Activated naive CD8-positive, alpha-beta T cell treated with anti-CD3 and anti-CD28 coated beads, Interleukin-2, amount 10 ng/mL, durations not matched to agents 7 days and 5 days (primary cell): ENCODE measurements at regions not wholly inside any gene's neighbourhood (a gene's known extent, or its start where the extent isn't known, plus 50 kb on each side); places are given as distances from the start of the nearest gene placed in this dataset.
"Not testable (repeated sequence)": the region's sequence is repeated elsewhere in the genome, so short reads cannot be mapped to it uniquely, and the experiment has no call there.

Source experiments
- ATAC-seq: fragments of 150-1000 bp; cut with Tn5 transposase; one replicate; pipeline ENCODE4 v1.10.0; 2021; ENCODE audit warnings: low read depth, moderate library complexity
- POLR2A ChIA-PET: fragments of 350-600 bp; sonication (Branson Sonifier 250); formaldehyde crosslinking; loops from one replicate; lab custom pipeline; 2021; ENCODE audit warnings: antibody characterized with exemption; lab: Charles Lee
- DNase-seq: peaks from one replicate; pipeline ENCODE4 v3.0.0; 2021
- H3K27ac Mint-ChIP-seq: one replicate; pipeline ENCODE4 v1.8.0; 2022; ENCODE audit warnings: mild to moderate bottlenecking, mixed read lengths
- H3K27me3 Mint-ChIP-seq: one replicate; pipeline ENCODE4 v1.8.0; 2022; ENCODE audit warnings: mild to moderate bottlenecking, moderate library complexity, mixed read lengths
- H3K36me3 Mint-ChIP-seq: one replicate; pipeline ENCODE4 v1.8.0; 2021; ENCODE audit warnings: mild to moderate bottlenecking, mixed read lengths
- H3K4me1 Mint-ChIP-seq: one replicate; pipeline ENCODE4 v1.8.0; 2021; ENCODE audit warnings: mixed read lengths
- H3K4me3 Mint-ChIP-seq: one replicate; pipeline ENCODE4 v1.8.0; 2022; ENCODE audit warnings: mild to moderate bottlenecking, moderate library complexity, mixed read lengths
- H3K9me3 Mint-ChIP-seq: one replicate; pipeline ENCODE4 v1.8.0; 2021; ENCODE audit warnings: mixed read lengths

DNA sequence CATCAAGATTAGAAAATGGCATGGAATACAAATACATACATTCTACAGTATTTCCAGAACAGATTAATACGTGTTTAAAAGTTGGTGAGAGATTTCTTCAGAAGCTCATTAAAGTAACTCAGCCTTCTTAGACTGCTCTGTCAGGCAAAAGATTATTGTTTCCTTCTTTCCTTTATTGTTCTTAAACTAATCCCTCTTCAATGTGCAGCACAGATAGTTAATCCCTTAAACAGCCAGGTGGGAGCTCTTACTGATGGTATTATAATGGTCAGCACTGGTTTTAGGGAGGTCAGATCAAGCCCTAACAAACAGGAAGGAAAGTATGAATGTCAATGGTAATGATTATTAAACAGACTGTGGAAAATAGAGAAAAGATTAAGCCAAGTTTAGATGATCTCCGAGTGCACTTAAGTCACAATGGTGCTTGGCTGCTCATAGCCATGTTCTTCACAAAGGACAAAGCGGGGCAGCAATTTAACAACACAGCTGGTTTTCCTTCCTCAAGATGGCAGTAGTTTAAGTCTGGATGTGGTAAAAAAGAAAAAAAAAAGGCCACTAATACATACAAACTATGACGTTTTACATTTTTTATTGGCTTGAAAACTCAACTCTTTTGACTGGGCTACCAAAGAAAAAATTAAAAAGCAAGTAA is 992.6 kb downstream of the PCDH9 start:
- no peak overlapping the region for H3K27ac Mint-ChIP-seq
- H3K4me1 Mint-ChIP-seq = no peaks in the 10 kb centered on the region
- H3K27me3 Mint-ChIP-seq = peaks cover 2% of the 10 kb centered on the region
- H3K36me3 Mint-ChIP-seq = no peaks in the 10 kb centered on the region
- ATAC-seq (no peak), DNase-seq (no peak)
- H3K4me3 Mint-ChIP-seq = no peak overlapping the region
- POLR2A ChIA-PET = no interaction called here
- H3K9me3 Mint-ChIP-seq = peaks cover 5% of the 10 kb centered on the region

DNA sequence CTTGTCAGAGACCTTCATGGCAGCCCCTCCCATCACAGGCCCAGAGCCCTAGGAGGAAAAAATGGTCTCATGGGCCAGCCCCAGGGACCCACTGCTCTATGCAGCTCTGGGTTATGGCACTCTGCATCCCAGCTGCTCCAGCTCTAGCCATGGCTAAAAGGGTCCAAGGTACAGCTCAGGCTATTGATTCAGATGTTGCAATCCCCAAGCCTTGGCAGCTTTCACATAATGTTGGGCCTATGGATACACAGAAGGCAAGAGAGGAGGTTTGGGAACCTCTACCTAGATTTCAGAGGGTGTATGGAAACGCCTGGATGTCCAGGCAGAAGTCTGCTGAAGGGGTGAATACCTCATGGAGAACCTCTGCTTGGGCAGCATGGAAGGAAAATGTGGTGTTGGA is 996.0 kb downstream of the PCDH9 start:
- no peak for DNase-seq
- no peaks in the 10 kb centered on the region for H3K36me3 Mint-ChIP-seq
- no peak overlapping the region for H3K4me3 Mint-ChIP-seq
- H3K4me1 Mint-ChIP-seq = no peaks in the 10 kb centered on the region
- H3K27ac Mint-ChIP-seq = no peak overlapping the region
- POLR2A ChIA-PET = no interaction called here
- peaks cover 5% of the 10 kb centered on the region for H3K9me3 Mint-ChIP-seq
- ATAC-seq = no peak
- H3K27me3 Mint-ChIP-seq = peaks cover 3% of the 10 kb centered on the region

DNA sequence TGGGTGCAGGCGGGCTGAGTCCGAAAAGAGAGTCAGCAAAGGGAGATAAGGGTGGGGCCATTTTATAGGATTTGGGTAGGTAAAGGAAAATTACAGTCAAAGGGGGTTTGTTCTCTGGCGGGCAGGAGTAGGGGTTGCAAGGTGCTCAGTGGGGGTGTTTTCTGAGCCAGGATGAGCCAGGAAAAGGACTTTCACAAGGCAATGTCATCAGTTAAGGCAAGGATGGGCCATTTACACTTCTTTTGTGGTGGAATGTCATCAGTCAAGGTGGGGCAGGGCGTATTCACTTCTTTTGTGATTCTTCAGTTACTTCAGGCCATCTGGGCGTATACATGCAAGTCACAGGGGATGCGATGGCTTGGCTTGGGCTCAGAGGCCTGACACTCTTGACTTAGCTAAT is 998.2 kb downstream of the PCDH9 start:
- H3K27me3 Mint-ChIP-seq, H3K36me3 Mint-ChIP-seq, H3K4me3 Mint-ChIP-seq, DNase-seq, H3K9me3 Mint-ChIP-seq, ATAC-seq, H3K27ac Mint-ChIP-seq, POLR2A ChIA-PET, H3K4me1 Mint-ChIP-seq: not testable (repeated sequence)

DNA sequence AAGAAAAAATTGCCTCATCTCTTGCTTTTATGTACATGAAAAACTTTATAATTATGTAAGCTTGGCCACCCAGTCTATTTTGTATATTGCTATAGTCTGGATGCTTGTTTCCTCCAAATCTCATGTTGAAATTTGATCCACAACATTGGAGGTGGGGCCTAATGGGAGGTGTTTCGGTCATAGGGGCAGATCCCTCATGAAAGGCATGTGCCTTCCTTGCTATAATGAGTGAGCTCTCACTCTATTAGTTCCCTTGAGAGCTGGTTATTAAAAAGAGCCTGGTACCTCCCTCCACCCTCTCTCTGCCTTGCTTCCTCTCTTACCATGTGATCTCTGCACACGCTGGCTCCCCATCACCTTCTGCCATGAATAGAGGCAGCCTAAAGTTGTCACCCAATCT is 1005.1 kb downstream of the PCDH9 start:
- Mint-ChIP-seq H3K4me3 (no peak overlapping the region), H3K4me1 (peaks cover 3% of the 10 kb centered on the region), H3K27ac (no peak overlapping the region), H3K9me3 (peaks cover 2% of the 10 kb centered on the region), H3K27me3 (peaks cover 2% of the 10 kb centered on the region), H3K36me3 (no peaks in the 10 kb centered on the region)
- DNase-seq = no peak
- POLR2A ChIA-PET = no interaction called here
- ATAC-seq = no peak

DNA sequence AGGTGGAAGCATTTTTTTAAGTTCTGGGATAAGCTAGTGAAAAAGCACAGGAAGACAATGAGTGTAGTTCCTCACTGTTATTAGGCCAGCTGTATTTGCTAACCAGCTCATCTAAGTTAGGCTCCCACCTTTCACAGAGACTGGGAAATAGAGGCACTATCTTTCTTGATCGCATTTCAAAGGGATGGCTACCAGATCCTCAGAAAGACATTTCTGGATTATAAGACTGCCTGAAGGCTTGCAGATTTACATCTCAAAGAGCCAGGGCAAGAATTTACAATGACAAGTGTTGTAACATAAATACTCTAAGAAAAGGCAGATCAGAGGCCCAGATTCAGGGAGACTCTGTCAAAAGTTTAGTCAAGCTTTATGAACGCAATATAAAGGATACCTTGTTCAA is 1005.5 kb downstream of the PCDH9 start:
- H3K36me3 Mint-ChIP-seq = no peaks in the 10 kb centered on the region
- H3K4me1 Mint-ChIP-seq = peaks cover 3% of the 10 kb centered on the region
- H3K9me3 Mint-ChIP-seq = peaks cover 2% of the 10 kb centered on the region
- H3K27ac Mint-ChIP-seq = no peak overlapping the region
- no peak for ATAC-seq
- POLR2A ChIA-PET = no interaction called here
- no peak for DNase-seq
- no peaks in the 10 kb centered on the region for H3K27me3 Mint-ChIP-seq
- H3K4me3 Mint-ChIP-seq = no peak overlapping the region

DNA sequence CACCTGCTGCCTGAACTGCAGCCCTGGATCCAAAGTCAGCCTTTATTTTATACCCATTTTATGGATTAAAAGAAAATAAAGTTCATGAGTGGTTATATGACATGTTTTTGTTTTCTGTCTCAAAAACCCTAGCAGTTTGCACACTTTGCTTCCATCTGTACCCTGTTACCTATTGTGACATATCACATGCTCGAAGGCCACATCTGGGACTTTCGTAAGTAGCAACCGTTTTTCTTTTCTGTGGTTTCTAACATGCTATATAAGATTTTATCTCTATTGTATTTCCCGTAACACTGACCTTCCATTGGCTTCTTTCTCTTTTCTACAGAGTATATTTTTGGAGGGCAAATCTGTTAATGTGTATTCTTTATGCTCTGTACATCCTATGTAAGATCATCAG is 1007.2 kb downstream of the PCDH9 start:
- peaks cover 2% of the 10 kb centered on the region for H3K9me3 Mint-ChIP-seq
- H3K4me3 Mint-ChIP-seq = peak overlapping the region; percentile 2
- peaks cover 3% of the 10 kb centered on the region for H3K4me1 Mint-ChIP-seq
- DNase-seq (no peak), ATAC-seq (peak; percentile 50)
- POLR2A ChIA-PET = no interaction called here
- no peaks in the 10 kb centered on the region for H3K36me3 Mint-ChIP-seq
- no peak overlapping the region for H3K27ac Mint-ChIP-seq
- no peaks in the 10 kb centered on the region for H3K27me3 Mint-ChIP-seq

DNA sequence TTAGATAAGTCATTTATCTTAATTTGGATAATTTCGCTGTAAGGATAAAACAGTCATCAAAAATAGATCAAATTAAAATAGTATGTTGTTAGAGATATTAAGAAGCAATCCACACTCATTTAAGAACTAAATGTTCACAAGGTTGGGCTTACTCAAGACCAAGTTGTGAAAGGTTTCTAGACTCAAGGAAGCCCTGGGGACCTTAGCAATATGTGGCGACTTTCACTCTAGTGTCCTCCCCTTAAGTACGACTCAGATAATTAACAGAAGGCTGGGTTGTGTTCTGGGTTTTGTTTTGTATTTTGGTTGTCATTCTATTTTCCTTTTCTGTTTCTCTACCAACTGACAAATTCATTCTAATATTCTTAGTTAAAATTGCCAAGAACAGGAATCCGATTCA is 1008.0 kb downstream of the PCDH9 start:
- POLR2A ChIA-PET = no interaction called here

DNA sequence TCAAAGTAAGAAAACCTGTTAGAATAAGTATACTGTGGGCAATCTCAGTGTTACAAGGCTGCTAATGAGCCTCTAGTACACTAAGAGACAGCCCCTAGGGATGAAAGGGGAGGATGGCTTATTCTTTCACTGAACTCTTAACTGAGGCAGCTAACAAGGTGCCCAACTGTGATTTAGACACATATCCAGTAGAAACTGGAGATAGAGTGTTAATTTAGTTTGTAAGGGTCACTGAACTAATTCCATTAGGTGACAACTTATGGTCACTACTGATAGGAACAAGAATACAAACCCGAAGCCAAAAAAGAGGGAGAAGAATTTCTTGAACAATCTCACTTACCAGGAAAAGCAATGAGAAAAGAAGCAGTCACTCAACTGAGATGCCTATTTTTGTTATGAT is 1010.6 kb downstream of the PCDH9 start:
- Mint-ChIP-seq H3K4me3 (no peak overlapping the region), H3K27me3 (peaks cover 3% of the 10 kb centered on the region), H3K27ac (no peak overlapping the region), H3K9me3 (no peaks in the 10 kb centered on the region), H3K4me1 (peaks cover 3% of the 10 kb centered on the region), H3K36me3 (no peaks in the 10 kb centered on the region)
- POLR2A ChIA-PET = no interaction called here
- DNase-seq (no peak), ATAC-seq (no peak)

More for the DNA sequence above, 1008.0 kb downstream of the PCDH9 start:
- Mint-ChIP-seq H3K27me3 (no peaks in the 10 kb centered on the region), H3K36me3 (no peaks in the 10 kb centered on the region), H3K9me3 (peaks cover 2% of the 10 kb centered on the region), H3K4me3 (no peak overlapping the region), H3K4me1 (peaks cover 3% of the 10 kb centered on the region), H3K27ac (no peak overlapping the region)
- no peak for DNase-seq
- no peak for ATAC-seq

DNA sequence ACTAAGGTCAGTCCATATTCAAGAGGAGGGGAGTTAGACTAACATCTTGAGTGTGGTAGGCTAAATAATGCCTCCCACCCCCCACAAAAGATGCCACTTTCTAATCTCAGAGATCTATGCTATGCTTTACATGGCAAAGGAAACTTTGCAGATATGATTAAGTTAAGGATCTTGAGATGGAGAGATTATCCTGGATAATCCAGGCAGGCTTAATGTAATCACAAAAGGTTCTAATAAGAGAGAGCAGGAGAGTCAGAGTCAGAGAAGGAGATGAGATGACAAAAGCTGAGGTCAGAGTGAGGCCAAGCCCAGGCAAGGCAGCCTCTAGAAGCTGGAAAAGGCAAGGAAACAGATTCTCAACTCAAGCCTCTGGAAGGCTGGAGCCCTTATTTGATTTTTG is 1011.6 kb downstream of the PCDH9 start:
- H3K4me3 Mint-ChIP-seq = no peak overlapping the region
- H3K4me1 Mint-ChIP-seq = peaks cover 3% of the 10 kb centered on the region
- H3K27ac Mint-ChIP-seq = no peak overlapping the region
- no peaks in the 10 kb centered on the region for H3K36me3 Mint-ChIP-seq
- H3K27me3 Mint-ChIP-seq = peaks cover 3% of the 10 kb centered on the region
- DNase-seq (no peak), ATAC-seq (no peak)
- no peaks in the 10 kb centered on the region for H3K9me3 Mint-ChIP-seq
- POLR2A ChIA-PET = no interaction called here

DNA sequence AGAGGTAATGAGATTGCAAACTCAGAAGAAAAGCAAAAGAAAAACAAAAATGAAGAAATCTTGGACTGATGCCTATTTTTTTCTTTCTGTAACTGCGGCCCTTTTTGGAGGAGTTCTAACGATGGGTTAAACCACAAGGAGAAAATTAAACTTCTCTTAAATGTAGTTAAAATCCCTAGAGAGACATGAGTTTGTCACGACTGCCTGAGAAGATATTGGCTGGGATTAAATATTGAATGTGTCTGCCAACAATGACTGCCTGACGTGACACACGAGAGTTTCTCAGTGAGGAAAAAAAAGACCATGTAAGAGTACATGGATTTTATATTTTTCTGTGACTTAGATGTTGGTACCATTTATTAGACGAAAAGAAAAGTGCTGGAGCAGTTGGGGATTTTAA is 1013.4 kb downstream of the PCDH9 start:
- no peaks in the 10 kb centered on the region for H3K9me3 Mint-ChIP-seq
- no peak for DNase-seq
- no peak overlapping the region for H3K27ac Mint-ChIP-seq
- H3K36me3 Mint-ChIP-seq = no peaks in the 10 kb centered on the region
- POLR2A ChIA-PET = no interaction called here
- ATAC-seq = no peak
- no peaks in the 10 kb centered on the region for H3K4me1 Mint-ChIP-seq
- no peak overlapping the region for H3K4me3 Mint-ChIP-seq
- H3K27me3 Mint-ChIP-seq = peaks cover 3% of the 10 kb centered on the region

DNA sequence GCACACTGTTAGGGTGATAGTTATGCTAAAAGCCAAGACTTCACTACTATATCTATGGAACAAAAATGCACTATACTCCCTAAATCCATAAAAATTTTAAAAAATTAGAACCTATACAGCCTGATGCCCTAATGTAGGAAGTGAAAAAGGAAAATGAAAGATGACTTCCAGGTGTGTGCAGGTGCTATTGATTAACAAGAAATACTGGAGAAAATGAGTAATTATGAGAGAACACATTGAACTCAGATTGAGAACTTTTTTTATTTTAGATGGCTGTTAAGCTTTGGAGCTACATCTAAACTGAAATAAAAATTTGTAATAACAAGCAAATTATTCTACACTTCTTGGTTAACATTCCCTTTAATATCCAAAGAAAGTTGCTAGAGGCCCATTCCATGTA is 1015.7 kb downstream of the PCDH9 start:
- H3K4me3 Mint-ChIP-seq = no peak overlapping the region
- H3K4me1 Mint-ChIP-seq = no peaks in the 10 kb centered on the region
- no peaks in the 10 kb centered on the region for H3K36me3 Mint-ChIP-seq
- no peaks in the 10 kb centered on the region for H3K9me3 Mint-ChIP-seq
- DNase-seq = no peak
- POLR2A ChIA-PET = no interaction called here
- ATAC-seq = no peak
- no peak overlapping the region for H3K27ac Mint-ChIP-seq
- H3K27me3 Mint-ChIP-seq = peaks cover 3% of the 10 kb centered on the region

DNA sequence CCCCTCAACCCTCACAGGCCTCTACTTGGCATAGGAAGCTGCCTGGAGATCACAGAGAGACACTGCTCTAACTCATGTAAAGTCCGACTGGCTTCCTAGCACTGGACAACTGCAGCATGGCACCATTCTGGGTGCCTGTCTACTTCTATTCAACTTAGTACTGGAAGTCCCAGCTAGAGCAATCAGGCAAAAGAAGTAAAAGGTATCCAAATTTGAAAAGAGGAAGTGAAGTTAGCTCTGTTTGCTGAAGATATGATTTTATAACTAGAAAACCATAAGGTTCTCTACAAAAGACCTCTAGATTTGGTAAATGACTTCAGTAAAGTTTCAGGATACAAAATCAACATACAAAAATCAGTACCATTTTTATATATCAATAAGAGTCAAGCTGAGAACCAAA is 1017.6 kb downstream of the PCDH9 start:
- Mint-ChIP-seq H3K4me3 (no peak overlapping the region), H3K9me3 (no peaks in the 10 kb centered on the region), H3K27ac (no peak overlapping the region), H3K4me1 (no peaks in the 10 kb centered on the region), H3K27me3 (peaks cover 3% of the 10 kb centered on the region), H3K36me3 (no peaks in the 10 kb centered on the region)
- no peak for DNase-seq
- POLR2A ChIA-PET = no interaction called here
- no peak for ATAC-seq

DNA sequence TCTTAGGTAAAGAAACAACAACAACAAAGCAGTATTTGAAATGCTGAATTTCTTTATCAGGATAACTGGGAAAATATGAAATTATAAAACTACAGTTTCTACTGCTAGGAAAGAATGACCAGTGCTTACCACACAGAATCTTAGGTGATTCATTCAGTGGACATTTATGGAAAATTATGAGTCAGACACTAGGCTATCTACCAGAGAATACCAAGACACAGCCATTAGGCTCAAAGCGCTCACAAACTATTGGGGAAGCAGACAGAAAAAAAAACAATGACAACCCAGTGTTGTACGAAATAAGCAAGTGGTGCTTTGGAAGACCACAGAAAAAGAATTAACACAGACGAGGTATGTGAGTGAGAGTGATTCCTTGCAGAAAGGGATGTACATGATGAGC is 1019.5 kb downstream of the PCDH9 start:
- POLR2A ChIA-PET = no interaction called here
- DNase-seq (no peak), ATAC-seq (no peak)
- no peaks in the 10 kb centered on the region for H3K9me3 Mint-ChIP-seq
- H3K36me3 Mint-ChIP-seq = no peaks in the 10 kb centered on the region
- H3K27ac Mint-ChIP-seq = no peak overlapping the region
- H3K27me3 Mint-ChIP-seq = no peaks in the 10 kb centered on the region
- H3K4me1 Mint-ChIP-seq = no peaks in the 10 kb centered on the region
- H3K4me3 Mint-ChIP-seq = no peak overlapping the region

DNA sequence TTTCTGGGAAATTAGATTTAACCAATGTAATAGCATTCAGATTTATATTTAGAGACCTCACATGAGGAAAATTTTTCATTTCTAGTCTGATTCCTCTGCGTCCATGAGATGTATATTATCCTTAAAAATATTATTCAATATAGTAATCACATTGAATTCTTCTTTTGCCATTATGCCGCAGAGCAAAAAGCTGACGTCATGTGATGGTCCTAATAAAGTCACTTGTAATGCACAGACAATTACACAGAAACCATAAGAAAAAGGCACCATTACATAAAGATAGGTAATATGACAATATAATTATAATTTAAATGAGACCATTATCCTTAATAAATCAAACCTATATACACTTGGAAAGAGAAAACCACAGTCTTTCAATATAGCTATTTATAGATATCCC is 1021.5 kb downstream of the PCDH9 start:
- H3K27ac Mint-ChIP-seq = no peak overlapping the region
- no peak overlapping the region for H3K4me3 Mint-ChIP-seq
- H3K4me1 Mint-ChIP-seq = no peaks in the 10 kb centered on the region
- no peaks in the 10 kb centered on the region for H3K36me3 Mint-ChIP-seq
- H3K27me3 Mint-ChIP-seq = no peaks in the 10 kb centered on the region
- no peak for ATAC-seq
- DNase-seq = no peak
- H3K9me3 Mint-ChIP-seq = peaks cover 2% of the 10 kb centered on the region
- POLR2A ChIA-PET = no interaction called here

DNA sequence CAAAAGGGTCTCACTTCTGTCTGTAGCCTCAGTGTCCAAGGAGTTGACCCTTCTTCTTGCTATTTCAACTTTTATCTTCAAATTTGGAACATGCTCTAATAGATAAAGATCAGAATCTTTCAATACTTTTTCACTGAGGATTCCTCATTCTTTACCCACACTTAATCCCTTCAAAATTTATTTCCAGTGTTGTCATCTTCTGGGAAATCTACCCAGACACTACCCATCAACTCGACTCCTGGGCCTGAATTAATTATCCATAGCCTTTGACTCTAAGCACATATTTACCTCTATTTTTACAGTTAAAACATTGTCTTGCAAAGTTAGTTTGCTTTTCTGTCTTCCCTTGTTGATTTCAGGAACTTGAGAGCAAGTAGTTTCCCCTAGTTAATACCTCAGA is 1022.5 kb downstream of the PCDH9 start:
- H3K27me3 Mint-ChIP-seq = no peaks in the 10 kb centered on the region
- H3K4me3 Mint-ChIP-seq = no peak overlapping the region
- H3K27ac Mint-ChIP-seq = no peak overlapping the region
- no peaks in the 10 kb centered on the region for H3K4me1 Mint-ChIP-seq
- ATAC-seq = no peak
- DNase-seq = no peak
- no peaks in the 10 kb centered on the region for H3K36me3 Mint-ChIP-seq
- POLR2A ChIA-PET = no interaction called here
- peaks cover 3% of the 10 kb centered on the region for H3K9me3 Mint-ChIP-seq
